PC-9 (cell line): ENCODE measurements at regions not wholly inside any gene's neighbourhood (a gene's known extent, or its start where the extent isn't known, plus 50 kb on each side); places are given as distances from the start of the nearest gene placed in this dataset.

ENCODE experiments used
- CTCF ChIP-seq: fragments of 200-600 bp; sonication (generic); conservative IDR thresholded peaks from 2 replicates; pipeline ENCODE4 v1.6.1; 2017; ENCODE audit warnings: mixed run types, antibody characterized with exemption, mild to moderate bottlenecking, moderate library complexity
- EZH2 ChIP-seq: fragments of 200-600 bp; sonication (generic); IDR thresholded peaks from 2 replicates; pipeline ENCODE4 v1.8.0; 2017; ENCODE audit warnings: antibody characterized with exemption, low read depth

DNA sequence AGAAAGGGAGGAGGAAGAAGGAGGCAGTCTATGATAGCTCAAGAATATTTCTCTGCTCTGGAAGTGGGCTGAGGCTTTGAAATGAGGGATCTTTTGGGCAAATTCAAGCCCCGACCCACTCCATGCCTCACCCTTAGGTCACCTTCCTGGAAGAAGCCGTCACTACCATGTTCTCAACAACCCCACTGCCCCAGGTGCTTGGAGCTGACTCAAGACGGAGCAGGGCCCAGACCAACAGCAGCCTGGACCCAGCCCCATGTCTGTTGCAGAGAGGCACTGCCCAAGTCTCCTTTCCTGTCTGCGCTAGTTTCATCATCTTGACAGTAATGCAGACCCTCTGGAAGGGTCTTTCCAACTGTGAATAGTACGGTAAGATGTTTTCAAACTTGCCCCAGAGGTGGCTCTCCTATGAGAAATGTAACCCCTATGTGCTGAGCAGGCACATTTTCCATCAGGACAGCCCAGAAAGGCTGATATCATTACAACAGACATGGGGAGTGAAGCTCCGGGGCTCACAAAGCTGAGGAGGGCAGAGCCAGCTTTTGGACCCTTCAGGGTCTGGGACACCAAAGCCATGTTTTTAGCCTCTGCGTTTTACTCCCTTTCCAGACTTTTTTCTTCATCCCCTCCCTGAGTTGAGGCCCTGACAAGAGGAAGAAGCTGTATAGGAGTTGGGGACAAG is 128.2 kb upstream of the LARP1 start:
- TF ChIP-seq CTCF (no peak), EZH2 (no peak)
